CD4-positive, CD25-positive, alpha-beta regulatory T cell (primary cell): ENCODE measurements at regions not wholly inside any gene's neighbourhood (a gene's known extent, or its start where the extent isn't known, plus 50 kb on each side); places are given as distances from the start of the nearest gene placed in this dataset.
A peak's percentile ranks its signal among the peaks of the same experiment; 100 is the strongest.

Experiments used
- ATAC-seq, 2 donors: fragments of 150-1000 bp; cut with Tn5 transposase; one replicate each; pipeline ENCODE4 v1.10.0; 2021; ENCODE audit warnings: low read depth in 2 of 2, moderate number of reproducible peaks in 2 of 2, moderate library complexity in 1 of 2
- DNase-seq, 3 donors: peaks; one replicate each; pipeline versions ENCODE4 v3.0.0 to v3.0.0-alpha.2; 2012 to 2022; ENCODE audit warnings: mixed read lengths in 1 of 3
- H3K27ac ChIP-seq: one replicate; pipeline ENCODE4 v1.7.0; 2013; ENCODE audit warnings: mild to moderate bottlenecking, low read length; ENCODE audit not compliant: insufficient read depth, poor library complexity, severe bottlenecking
- H3K27me3 ChIP-seq: one replicate; pipeline ENCODE4 v1.7.0; 2013; ENCODE audit warnings: low read length; ENCODE audit not compliant: control insufficient read depth, insufficient read depth
- H3K36me3 ChIP-seq: one replicate; pipeline ENCODE4 v1.7.0; 2013; ENCODE audit warnings: mild to moderate bottlenecking, low read length, moderate library complexity; ENCODE audit not compliant: control insufficient read depth, insufficient read depth
- H3K4me1 ChIP-seq: 2 replicates; pipeline ENCODE4 v1.7.0; 2013; ENCODE audit warnings: mild to moderate bottlenecking, low read length; ENCODE audit not compliant: insufficient read depth, control insufficient read depth, poor library complexity, severe bottlenecking
- H3K4me3 ChIP-seq: one replicate; pipeline ENCODE4 v1.7.0; 2013; ENCODE audit warnings: low read depth, mild to moderate bottlenecking, low read length, moderate library complexity
- H3K9me3 ChIP-seq, 2 experiments: 1 replicate in 1 of 2; 2 replicates in 1 of 2; pipeline ENCODE4 v1.7.0; 2013; ENCODE audit warnings: low read length in 2 of 2, mild to moderate bottlenecking in 1 of 2, moderate library complexity in 1 of 2; ENCODE audit not compliant: control insufficient read depth in 2 of 2
- H3K27ac Mint-ChIP-seq, 3 donors: one replicate each; pipeline ENCODE4 v1.8.0; 2020 to 2022; ENCODE audit warnings: mild to moderate bottlenecking in 3 of 3, mixed read lengths in 3 of 3, moderate library complexity in 2 of 3
- H3K27me3 Mint-ChIP-seq: one replicate; pipeline ENCODE4 v1.8.0; 2022; ENCODE audit warnings: mild to moderate bottlenecking, mixed read lengths
- H3K36me3 Mint-ChIP-seq: one replicate; pipeline ENCODE4 v1.8.0; 2020; ENCODE audit warnings: mixed read lengths
- H3K4me1 Mint-ChIP-seq, 4 donors: one replicate each; pipeline ENCODE4 v1.8.0; 2020 to 2022; ENCODE audit warnings: mixed read lengths in 4 of 4, mild to moderate bottlenecking in 1 of 4
- H3K4me3 Mint-ChIP-seq, 4 donors: one replicate each; pipeline ENCODE4 v1.8.0; 2020 to 2022; ENCODE audit warnings: mild to moderate bottlenecking in 4 of 4, mixed read lengths in 4 of 4, moderate library complexity in 3 of 4
- H3K9me3 Mint-ChIP-seq, 7 donors: one replicate each; pipeline ENCODE4 v1.8.0; 2020 to 2022; ENCODE audit warnings: mixed read lengths in 7 of 7, mild to moderate bottlenecking in 3 of 7, moderate library complexity in 2 of 7

GRCh38 chr9:27722866-27723265 lies 149.6 kb upstream of the C9orf72 start:
- Mint-ChIP-seq H3K4me3 (no peak overlapping the region), H3K36me3 (no peaks in the 10 kb centered on the region), H3K27ac (no peak overlapping the region), H3K27me3 (no peaks in the 10 kb centered on the region), H3K9me3 (peaks cover 0 to 1% (median 0%) of the 10 kb centered on the region in 7 donors), H3K4me1 (no peaks in the 10 kb centered on the region)
- DNase-seq (no peak), ATAC-seq (no peak)
- H3K36me3 ChIP-seq, result no peaks in the 10 kb centered on the region
- H3K4me3 ChIP-seq, result no peak overlapping the region
- H3K9me3 ChIP-seq, result no peaks in the 10 kb centered on the region
- no peaks in the 10 kb centered on the region for H3K27me3 ChIP-seq
- no peak overlapping the region for H3K27ac ChIP-seq
- no peaks in the 10 kb centered on the region for H3K4me1 ChIP-seq

DNA sequence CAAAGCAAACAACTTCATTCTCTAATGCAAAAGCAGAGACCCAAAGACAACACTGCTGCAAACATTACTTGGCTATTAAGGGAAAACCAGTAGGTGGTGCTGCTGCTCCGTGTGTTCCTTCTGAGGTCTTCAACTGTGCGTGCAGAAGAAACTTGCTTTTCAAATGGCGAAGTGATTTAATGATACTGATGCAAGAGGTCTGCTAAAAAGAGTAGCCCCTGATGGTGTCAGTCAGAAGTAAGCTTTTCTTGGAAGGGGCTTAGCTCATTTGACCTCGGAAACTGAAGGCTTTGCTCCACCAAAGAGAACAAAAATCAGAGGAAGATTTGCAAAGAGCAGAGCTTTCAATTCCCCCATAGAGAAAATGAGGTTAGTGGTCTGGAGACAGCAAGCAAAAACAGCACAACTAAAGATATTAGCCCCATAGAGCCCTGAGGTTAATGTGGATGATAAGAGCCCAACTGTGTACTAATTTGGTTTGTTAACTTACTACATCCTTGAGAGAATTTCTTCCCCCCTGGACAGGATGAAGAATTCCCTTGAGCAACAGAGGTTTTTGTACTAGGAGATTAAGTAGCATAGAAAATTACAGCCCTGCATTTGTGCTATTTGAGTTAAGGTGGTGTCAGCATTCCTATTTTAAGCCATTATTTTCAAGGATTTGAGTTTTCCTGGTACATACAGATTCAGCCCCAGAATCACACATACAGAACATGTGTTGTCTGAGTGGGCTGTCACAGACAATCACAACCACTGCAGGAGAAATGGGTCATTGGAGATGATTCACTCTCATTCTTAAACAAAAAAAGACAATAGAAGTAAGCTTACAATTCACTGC lies 153.2 kb upstream of the C9orf72 start:
- no peaks in the 10 kb centered on the region for H3K9me3 Mint-ChIP-seq
- no peaks in the 10 kb centered on the region for H3K9me3 ChIP-seq
- no peak overlapping the region for H3K27ac Mint-ChIP-seq
- H3K36me3 Mint-ChIP-seq, result no peaks in the 10 kb centered on the region
- DNase-seq (peak in 2 of 3 donors; percentile 32 to 58), ATAC-seq (no peak)
- no peak overlapping the region for H3K4me3 Mint-ChIP-seq
- no peaks in the 10 kb centered on the region for H3K27me3 ChIP-seq
- no peaks in the 10 kb centered on the region for H3K4me1 ChIP-seq
- no peak overlapping the region for H3K4me3 ChIP-seq
- H3K27ac ChIP-seq, result no peak overlapping the region
- H3K4me1 Mint-ChIP-seq, result no peaks in the 10 kb centered on the region
- H3K36me3 ChIP-seq, result no peaks in the 10 kb centered on the region
- H3K27me3 Mint-ChIP-seq, result no peaks in the 10 kb centered on the region

DNA sequence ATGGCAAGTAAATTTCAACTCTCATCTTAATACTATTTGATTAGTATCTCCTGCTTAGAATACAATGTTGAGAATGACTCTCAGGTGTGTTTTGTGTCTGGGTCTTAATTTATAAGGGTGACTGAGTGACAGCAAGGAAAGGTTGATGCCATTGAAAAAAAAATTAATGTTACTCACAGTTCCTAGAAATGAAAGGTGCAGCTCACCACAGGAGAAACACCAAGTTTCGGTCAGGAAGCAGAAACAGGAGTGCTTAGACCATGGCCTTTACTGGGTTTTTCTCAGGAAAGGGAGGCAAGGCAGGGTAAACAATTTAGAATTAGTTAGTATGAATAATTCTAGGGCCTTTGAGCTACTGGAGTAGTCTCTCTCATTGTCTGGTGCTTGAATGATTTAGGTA lies 159.2 kb upstream of the C9orf72 start:
- no peaks in the 10 kb centered on the region for H3K36me3 ChIP-seq
- H3K27me3 Mint-ChIP-seq, result peaks cover 6% of the 10 kb centered on the region
- H3K27ac Mint-ChIP-seq, result no peak overlapping the region
- no peaks in the 10 kb centered on the region for H3K4me1 ChIP-seq
- ATAC-seq (no peak), DNase-seq (no peak)
- H3K4me3 ChIP-seq, result no peak overlapping the region
- H3K27me3 ChIP-seq, result no peaks in the 10 kb centered on the region
- H3K9me3 Mint-ChIP-seq, result peaks cover 0 to 5% (median 2%) of the 10 kb centered on the region in 7 donors
- H3K4me1 Mint-ChIP-seq, result no peaks in the 10 kb centered on the region
- H3K4me3 Mint-ChIP-seq, result no peak overlapping the region
- H3K36me3 Mint-ChIP-seq, result no peaks in the 10 kb centered on the region
- H3K27ac ChIP-seq, result no peak overlapping the region
- H3K9me3 ChIP-seq, result no peaks in the 10 kb centered on the region

DNA sequence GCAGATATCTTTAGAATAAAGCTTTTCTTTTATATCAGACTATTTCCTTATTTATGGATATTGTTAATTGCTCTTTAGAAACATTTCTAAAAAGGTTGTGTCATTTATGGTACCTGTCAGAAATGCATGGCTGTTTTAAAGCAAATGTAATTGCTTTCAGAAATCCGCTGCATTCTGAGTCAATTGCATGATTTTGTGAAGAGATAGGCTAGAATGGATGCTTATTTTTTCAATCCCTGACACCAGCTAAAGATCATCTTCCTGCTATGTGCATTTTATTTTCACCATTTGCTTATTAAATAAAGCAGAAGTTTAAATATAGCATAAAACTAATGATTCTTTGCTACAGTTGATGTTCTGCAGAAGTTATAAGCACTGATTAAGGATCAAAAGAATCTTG lies 170.2 kb upstream of the C9orf72 start:
- Histone ChIP-seq H3K27ac (no peak overlapping the region), H3K36me3 (no peaks in the 10 kb centered on the region), H3K4me3 (no peak overlapping the region), H3K4me1 (no peaks in the 10 kb centered on the region), H3K27me3 (no peaks in the 10 kb centered on the region), H3K9me3 (no peaks in the 10 kb centered on the region)
- H3K9me3 Mint-ChIP-seq, result peaks cover 0 to 10% (median 7%) of the 10 kb centered on the region in 7 donors
- DNase-seq, result no peak
- H3K36me3 Mint-ChIP-seq, result no peaks in the 10 kb centered on the region
- H3K27me3 Mint-ChIP-seq, result no peaks in the 10 kb centered on the region
- no peak overlapping the region for H3K4me3 Mint-ChIP-seq
- no peaks in the 10 kb centered on the region for H3K4me1 Mint-ChIP-seq
- ATAC-seq, result no peak
- no peak overlapping the region for H3K27ac Mint-ChIP-seq

DNA sequence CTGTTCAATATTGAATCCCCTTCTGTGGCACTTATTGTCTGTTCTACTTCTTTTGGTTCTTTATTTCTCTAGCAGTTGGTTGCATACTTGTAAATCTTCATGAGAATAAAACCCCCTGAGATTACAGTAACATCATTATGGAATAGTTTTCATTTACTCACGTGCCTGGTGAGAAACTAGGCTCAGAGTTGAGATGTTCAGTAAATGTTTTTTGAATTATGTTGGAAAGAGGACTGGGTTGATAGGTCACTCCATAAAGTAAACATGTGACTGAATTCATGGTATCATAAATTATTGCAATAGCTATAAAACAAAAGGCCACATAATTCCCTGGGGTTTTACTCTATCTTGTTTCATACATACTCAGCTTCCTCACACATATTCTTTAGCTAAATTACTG lies 174.2 kb upstream of the C9orf72 start:
- Mint-ChIP-seq H3K27ac (no peak overlapping the region), H3K9me3 (peaks cover 0 to 4% (median 0%) of the 10 kb centered on the region in 7 donors), H3K36me3 (no peaks in the 10 kb centered on the region), H3K27me3 (no peaks in the 10 kb centered on the region), H3K4me1 (no peaks in the 10 kb centered on the region), H3K4me3 (no peak overlapping the region)
- H3K4me1 ChIP-seq, result no peaks in the 10 kb centered on the region
- H3K4me3 ChIP-seq, result no peak overlapping the region
- H3K27ac ChIP-seq, result no peak overlapping the region
- no peaks in the 10 kb centered on the region for H3K9me3 ChIP-seq
- H3K36me3 ChIP-seq, result no peaks in the 10 kb centered on the region
- DNase-seq (no peak), ATAC-seq (no peak)
- H3K27me3 ChIP-seq, result no peaks in the 10 kb centered on the region

GRCh38 chr9:27749838-27750237 lies 176.6 kb upstream of the C9orf72 start:
- DNase-seq (no peak), ATAC-seq (no peak)
- no peaks in the 10 kb centered on the region for H3K9me3 ChIP-seq
- Mint-ChIP-seq H3K27me3 (no peaks in the 10 kb centered on the region), H3K36me3 (no peaks in the 10 kb centered on the region), H3K4me1 (no peaks in the 10 kb centered on the region), H3K4me3 (no peak overlapping the region), H3K9me3 (peaks cover 0 to 5% (median 0%) of the 10 kb centered on the region in 7 donors), H3K27ac (no peak overlapping the region)
- no peaks in the 10 kb centered on the region for H3K27me3 ChIP-seq
- H3K4me1 ChIP-seq, result no peaks in the 10 kb centered on the region
- no peak overlapping the region for H3K4me3 ChIP-seq
- H3K27ac ChIP-seq, result no peak overlapping the region
- no peaks in the 10 kb centered on the region for H3K36me3 ChIP-seq

DNA sequence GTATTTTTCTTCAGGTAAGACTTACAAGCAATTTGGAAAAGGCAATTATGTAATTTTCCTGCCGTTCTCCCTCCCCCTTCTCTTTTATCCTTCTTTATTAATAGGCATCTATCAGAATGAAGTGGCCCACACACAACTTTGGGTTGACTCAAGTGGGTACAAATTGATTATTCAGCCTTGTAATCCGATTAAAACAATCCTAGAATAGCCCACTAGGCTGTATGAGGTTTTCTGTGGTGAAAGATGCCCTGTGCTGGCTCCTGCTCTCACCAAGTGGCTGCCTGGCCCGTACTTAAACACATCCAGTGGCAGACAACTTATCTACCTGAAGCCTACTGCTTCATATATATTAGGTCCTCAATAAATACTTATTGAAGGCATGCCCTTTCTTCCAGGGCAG lies 177.3 kb upstream of the C9orf72 start:
- H3K4me3 Mint-ChIP-seq, result no peak overlapping the region
- Histone ChIP-seq H3K36me3 (no peaks in the 10 kb centered on the region), H3K4me1 (no peaks in the 10 kb centered on the region), H3K27ac (no peak overlapping the region), H3K9me3 (no peaks in the 10 kb centered on the region), H3K4me3 (no peak overlapping the region), H3K27me3 (no peaks in the 10 kb centered on the region)
- no peaks in the 10 kb centered on the region for H3K27me3 Mint-ChIP-seq
- ATAC-seq (no peak), DNase-seq (no peak)
- H3K36me3 Mint-ChIP-seq, result no peaks in the 10 kb centered on the region
- no peaks in the 10 kb centered on the region for H3K4me1 Mint-ChIP-seq
- no peak overlapping the region for H3K27ac Mint-ChIP-seq
- H3K9me3 Mint-ChIP-seq, result peaks cover 0 to 5% (median 0%) of the 10 kb centered on the region in 7 donors

DNA sequence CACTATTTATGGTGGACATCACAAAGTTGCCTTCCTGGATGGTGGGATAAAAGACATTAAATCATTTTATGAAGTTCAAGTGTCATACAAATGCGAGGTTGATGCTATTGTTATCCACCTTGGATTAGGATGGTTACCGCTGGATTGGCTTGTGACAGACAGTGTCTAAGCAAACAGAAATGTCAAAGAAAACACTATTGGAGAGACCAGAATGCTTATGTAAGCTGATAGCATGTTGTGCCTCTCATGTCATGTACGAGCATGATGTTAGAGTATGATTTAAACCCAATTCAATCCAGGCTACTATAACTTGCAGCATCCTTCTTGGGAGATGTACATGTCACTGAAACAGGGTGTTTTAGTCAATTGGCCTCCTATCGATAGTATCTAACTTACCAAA lies 178.8 kb upstream of the C9orf72 start:
- Mint-ChIP-seq H3K4me1 (no peaks in the 10 kb centered on the region), H3K4me3 (no peak overlapping the region)
- H3K4me3 ChIP-seq, result no peak overlapping the region

More for the DNA sequence above, 178.8 kb upstream of the C9orf72 start:
- Histone ChIP-seq H3K27me3 (no peaks in the 10 kb centered on the region), H3K27ac (no peak overlapping the region), H3K4me1 (no peaks in the 10 kb centered on the region), H3K36me3 (no peaks in the 10 kb centered on the region), H3K9me3 (no peaks in the 10 kb centered on the region)
- DNase-seq, result no peak
- Mint-ChIP-seq H3K36me3 (no peaks in the 10 kb centered on the region), H3K9me3 (peaks cover 0 to 5% (median 0%) of the 10 kb centered on the region in 7 donors), H3K27ac (no peak overlapping the region), H3K27me3 (no peaks in the 10 kb centered on the region)
- ATAC-seq, result no peak
